ENCODE measurements at regions not wholly inside any gene's neighbourhood (a gene's known extent, or its start where the extent isn't known, plus 50 kb on each side); places are given as distances from the start of the nearest gene placed in this dataset.
"Not testable (repeated sequence)": the region's sequence is repeated elsewhere in the genome, so short reads cannot be mapped to it uniquely, and the experiment has no call there.

DNA sequence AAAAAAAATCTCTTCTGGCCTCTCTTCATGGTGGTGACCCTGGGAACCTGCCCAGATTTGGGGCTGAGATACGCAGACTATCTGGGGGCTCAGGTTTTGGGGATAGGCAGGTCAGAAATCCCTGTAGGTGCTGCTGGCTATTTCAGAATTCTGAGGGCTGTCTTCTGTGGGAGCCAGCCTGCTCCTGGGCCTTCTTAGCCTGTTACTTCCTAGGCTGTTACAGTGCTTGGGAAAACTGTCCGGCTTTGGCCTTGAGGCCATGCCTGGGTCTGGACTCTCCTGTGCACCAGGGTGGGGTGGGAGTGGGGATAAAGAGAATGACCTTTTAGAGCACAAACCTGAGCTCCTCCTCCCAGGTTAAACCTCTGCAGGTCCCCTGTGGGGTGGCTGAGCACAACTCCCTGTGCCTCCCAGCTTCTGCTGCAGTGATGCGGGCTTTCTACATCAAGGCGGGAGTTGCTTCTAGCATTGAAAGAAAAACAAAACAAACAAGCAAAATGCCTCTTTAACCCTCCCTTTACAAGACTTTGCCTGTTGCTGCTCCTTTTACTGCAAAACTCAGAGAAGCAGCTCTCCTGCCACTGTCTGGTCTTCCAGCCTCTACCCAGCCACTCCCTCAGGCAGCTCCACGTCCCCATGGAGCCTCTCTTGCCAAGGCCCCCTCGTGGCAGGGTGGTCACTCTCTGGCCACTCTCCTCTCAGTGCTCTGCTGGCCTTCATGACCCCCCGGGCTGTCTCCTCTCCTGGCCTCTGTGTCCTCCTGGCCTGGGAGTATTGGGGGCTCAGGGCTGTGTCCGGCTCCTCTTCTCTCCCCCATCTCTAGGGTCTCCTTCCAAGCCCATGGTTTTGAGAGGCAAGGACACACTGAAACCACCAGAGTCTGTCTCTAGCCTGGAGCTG is 293.0 kb upstream of the HS6ST1 start:
- Histone ChIP-seq H3K27ac (ENCODE audit: poor library complexity, severe bottlenecking) (no peak overlapping the region), H3K9me3 (ENCODE audit: severe bottlenecking) (no peaks in the 10 kb centered on the region), H3K36me3 (ENCODE audit: low read depth) (no peaks in the 10 kb centered on the region), H3K27me3 (ENCODE audit: insufficient read depth, poor library complexity, severe bottlenecking) (no peaks in the 10 kb centered on the region), H3K4me3 (ENCODE audit: severe bottlenecking) (no peak overlapping the region), H3K4me1 (ENCODE audit: insufficient read depth, poor library complexity, severe bottlenecking) (no peaks in the 10 kb centered on the region)
- TF ChIP-seq, protein P1, sequence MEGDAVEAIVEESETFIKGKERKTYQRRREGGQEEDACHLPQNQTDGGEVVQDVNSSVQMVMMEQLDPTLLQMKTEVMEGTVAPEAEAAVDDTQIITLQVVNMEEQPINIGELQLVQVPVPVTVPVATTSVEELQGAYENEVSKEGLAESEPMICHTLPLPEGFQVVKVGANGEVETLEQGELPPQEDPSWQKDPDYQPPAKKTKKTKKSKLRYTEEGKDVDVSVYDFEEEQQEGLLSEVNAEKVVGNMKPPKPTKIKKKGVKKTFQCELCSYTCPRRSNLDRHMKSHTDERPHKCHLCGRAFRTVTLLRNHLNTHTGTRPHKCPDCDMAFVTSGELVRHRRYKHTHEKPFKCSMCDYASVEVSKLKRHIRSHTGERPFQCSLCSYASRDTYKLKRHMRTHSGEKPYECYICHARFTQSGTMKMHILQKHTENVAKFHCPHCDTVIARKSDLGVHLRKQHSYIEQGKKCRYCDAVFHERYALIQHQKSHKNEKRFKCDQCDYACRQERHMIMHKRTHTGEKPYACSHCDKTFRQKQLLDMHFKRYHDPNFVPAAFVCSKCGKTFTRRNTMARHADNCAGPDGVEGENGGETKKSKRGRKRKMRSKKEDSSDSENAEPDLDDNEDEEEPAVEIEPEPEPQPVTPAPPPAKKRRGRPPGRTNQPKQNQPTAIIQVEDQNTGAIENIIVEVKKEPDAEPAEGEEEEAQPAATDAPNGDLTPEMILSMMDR (IDR thresholded peaks at IDR 0.05; ENCODE audit: poor library complexity, severe bottlenecking) = no peak
- peak; percentile 11 for DNase-seq (ENCODE audit: low spot score)
- no peak; the same call in 2 of the 3 replicates for ATAC-seq (ENCODE audit: low read depth)

DNA sequence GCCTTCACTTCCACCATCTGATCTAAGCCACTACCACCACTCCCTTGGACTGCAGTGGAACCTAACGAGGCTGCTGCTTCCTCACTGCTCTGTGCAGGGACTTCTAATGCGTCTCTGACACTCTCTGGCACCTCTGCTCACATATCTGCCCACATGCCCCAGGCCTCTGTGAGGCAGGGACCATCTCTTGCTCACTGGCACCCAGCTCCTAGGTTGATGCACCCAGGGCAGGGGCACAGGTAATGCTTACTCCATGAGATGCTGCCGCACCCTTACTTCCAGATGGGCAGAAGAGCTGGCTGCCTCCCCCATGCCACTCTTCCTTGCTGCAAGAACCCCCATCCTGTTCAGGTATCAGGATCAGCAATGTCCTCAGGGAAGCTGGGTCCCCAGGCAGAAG is 294.0 kb upstream of the HS6ST1 start:
- Histone ChIP-seq H3K27me3 (ENCODE audit: insufficient read depth, poor library complexity, severe bottlenecking) (no peaks in the 10 kb centered on the region), H3K9me3 (ENCODE audit: severe bottlenecking) (no peaks in the 10 kb centered on the region), H3K4me1 (ENCODE audit: insufficient read depth, poor library complexity, severe bottlenecking) (no peaks in the 10 kb centered on the region), H3K27ac (ENCODE audit: poor library complexity, severe bottlenecking) (no peak overlapping the region), H3K4me3 (ENCODE audit: severe bottlenecking) (no peak overlapping the region), H3K36me3 (ENCODE audit: low read depth) (no peaks in the 10 kb centered on the region)
- ATAC-seq (ENCODE audit: low read depth) (no peak), DNase-seq (ENCODE audit: low spot score) (peak; percentile 12)
- TF ChIP-seq, protein P1 (IDR thresholded peaks at IDR 0.05; ENCODE audit: poor library complexity, severe bottlenecking) = no peak

DNA sequence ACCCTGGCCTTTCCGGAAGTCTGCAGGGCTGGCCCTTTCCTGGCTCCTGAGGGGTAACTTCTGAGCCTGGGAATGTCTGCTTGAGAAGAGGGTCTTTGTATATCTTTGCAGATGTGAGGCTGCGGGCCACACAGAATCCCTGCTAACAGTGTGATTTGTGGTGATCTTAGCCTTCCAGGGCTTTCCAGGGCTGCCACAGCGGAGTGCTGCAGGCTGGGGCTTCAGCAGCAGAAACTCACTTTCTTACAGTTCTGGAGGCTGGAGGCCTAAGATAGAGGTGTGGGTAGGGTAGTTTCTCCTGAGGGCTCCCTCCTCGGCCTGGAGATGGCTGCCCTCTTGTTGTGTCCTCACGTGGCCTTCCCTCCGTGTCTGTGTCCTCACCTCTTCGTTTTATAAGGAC is 294.7 kb upstream of the HS6ST1 start:
- Histone ChIP-seq H3K9me3 (ENCODE audit: severe bottlenecking) (no peaks in the 10 kb centered on the region), H3K4me3 (ENCODE audit: severe bottlenecking) (no peak overlapping the region), H3K36me3 (ENCODE audit: low read depth) (no peaks in the 10 kb centered on the region), H3K4me1 (ENCODE audit: insufficient read depth, poor library complexity, severe bottlenecking) (no peaks in the 10 kb centered on the region), H3K27me3 (ENCODE audit: insufficient read depth, poor library complexity, severe bottlenecking) (no peaks in the 10 kb centered on the region), H3K27ac (ENCODE audit: poor library complexity, severe bottlenecking) (no peak overlapping the region)
- no peak for ATAC-seq (ENCODE audit: low read depth)
- DNase-seq (ENCODE audit: low spot score) = no peak
- TF ChIP-seq, protein P1 (IDR thresholded peaks at IDR 0.05; ENCODE audit: poor library complexity, severe bottlenecking) = no peak

DNA sequence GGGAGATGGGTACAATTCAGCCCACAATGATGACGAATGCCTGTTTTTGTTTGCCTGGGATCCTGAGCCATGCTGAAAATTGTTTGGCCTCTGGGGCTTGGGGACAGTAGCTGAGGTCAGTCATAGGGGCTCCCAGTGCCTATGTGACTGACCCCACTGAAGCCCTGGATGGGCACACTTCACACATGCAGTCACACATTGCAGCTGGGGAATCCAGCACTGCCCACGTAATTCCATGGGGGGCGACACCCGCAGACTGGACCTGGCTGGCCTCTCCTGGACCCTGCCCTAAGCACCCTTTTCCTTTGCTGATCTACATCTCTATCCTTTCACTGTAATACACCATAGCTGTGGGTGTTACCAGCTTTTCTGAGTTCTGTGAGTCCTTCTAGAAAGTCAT is 295.2 kb upstream of the HS6ST1 start:
- Histone ChIP-seq H3K4me1 (ENCODE audit: insufficient read depth, poor library complexity, severe bottlenecking) (no peaks in the 10 kb centered on the region), H3K27ac (ENCODE audit: poor library complexity, severe bottlenecking) (no peak overlapping the region), H3K9me3 (ENCODE audit: severe bottlenecking) (no peaks in the 10 kb centered on the region), H3K4me3 (ENCODE audit: severe bottlenecking) (no peak overlapping the region), H3K36me3 (ENCODE audit: low read depth) (no peaks in the 10 kb centered on the region), H3K27me3 (ENCODE audit: insufficient read depth, poor library complexity, severe bottlenecking) (no peaks in the 10 kb centered on the region)
- TF ChIP-seq, protein P1 (IDR thresholded peaks at IDR 0.05; ENCODE audit: poor library complexity, severe bottlenecking) = no peak
- no peak for DNase-seq (ENCODE audit: low spot score)
- ATAC-seq (ENCODE audit: low read depth) = no peak

DNA sequence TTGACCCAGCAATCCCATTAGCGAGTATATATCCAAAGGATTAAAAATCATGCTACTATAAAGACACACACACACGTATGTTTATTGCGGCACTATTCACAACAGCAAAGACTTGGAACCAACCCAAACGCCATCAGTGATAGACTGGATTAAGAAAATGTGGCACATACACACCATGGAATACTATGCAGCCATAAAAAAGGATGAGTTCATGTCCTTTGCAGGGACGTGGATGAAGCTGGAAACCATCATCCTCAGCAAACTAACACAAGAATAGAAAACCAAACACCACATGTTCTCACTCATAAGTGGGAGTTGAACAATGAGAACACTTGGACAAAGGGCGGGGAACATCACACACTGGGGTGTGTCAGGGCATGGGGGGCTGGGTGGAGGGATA is 296.2 kb upstream of the HS6ST1 start:
- H3K36me3 ChIP-seq (ENCODE audit: low read depth); H3K27ac ChIP-seq (ENCODE audit: poor library complexity, severe bottlenecking); ATAC-seq (ENCODE audit: low read depth); H3K9me3 ChIP-seq (ENCODE audit: severe bottlenecking); DNase-seq (ENCODE audit: low spot score); H3K27me3 ChIP-seq (ENCODE audit: insufficient read depth, poor library complexity, severe bottlenecking); H3K4me1 ChIP-seq (ENCODE audit: insufficient read depth, poor library complexity, severe bottlenecking); H3K4me3 ChIP-seq (ENCODE audit: severe bottlenecking): not testable (repeated sequence)
